ENCODE measurements at regions not wholly inside any gene's neighbourhood (a gene's known extent, or its start where the extent isn't known, plus 50 kb on each side); places are given as distances from the start of the nearest gene placed in this dataset.

DNA sequence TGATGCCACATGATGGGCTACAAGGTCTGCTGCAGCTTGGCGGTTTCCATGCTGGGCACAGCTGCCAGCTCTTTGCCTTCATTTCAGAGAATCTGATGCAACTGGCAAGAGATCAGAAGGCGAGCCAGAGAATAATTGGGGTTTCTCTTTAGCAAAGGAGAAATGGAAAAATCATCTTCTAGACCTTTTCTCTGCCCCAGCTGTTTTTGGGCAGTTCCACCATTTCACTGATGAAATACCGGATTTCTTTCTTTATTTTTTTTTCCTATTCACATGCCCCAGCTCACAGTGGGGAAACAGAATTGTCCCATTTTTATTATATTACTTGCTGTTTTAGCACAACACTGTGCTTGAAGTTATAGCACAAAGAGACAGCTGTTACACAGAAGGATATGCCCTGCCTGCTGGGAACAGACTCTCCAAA is 439.3 kb upstream of the GOT2 start:
- TF ChIP-seq TAF1 (IDR thresholded peaks at IDR 0.05; ENCODE audit: low read depth), result no peak
- TF ChIP-seq, protein P1, sequence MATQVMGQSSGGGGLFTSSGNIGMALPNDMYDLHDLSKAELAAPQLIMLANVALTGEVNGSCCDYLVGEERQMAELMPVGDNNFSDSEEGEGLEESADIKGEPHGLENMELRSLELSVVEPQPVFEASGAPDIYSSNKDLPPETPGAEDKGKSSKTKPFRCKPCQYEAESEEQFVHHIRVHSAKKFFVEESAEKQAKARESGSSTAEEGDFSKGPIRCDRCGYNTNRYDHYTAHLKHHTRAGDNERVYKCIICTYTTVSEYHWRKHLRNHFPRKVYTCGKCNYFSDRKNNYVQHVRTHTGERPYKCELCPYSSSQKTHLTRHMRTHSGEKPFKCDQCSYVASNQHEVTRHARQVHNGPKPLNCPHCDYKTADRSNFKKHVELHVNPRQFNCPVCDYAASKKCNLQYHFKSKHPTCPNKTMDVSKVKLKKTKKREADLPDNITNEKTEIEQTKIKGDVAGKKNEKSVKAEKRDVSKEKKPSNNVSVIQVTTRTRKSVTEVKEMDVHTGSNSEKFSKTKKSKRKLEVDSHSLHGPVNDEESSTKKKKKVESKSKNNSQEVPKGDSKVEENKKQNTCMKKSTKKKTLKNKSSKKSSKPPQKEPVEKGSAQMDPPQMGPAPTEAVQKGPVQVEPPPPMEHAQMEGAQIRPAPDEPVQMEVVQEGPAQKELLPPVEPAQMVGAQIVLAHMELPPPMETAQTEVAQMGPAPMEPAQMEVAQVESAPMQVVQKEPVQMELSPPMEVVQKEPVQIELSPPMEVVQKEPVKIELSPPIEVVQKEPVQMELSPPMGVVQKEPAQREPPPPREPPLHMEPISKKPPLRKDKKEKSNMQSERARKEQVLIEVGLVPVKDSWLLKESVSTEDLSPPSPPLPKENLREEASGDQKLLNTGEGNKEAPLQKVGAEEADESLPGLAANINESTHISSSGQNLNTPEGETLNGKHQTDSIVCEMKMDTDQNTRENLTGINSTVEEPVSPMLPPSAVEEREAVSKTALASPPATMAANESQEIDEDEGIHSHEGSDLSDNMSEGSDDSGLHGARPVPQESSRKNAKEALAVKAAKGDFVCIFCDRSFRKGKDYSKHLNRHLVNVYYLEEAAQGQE (IDR thresholded peaks at IDR 0.05; ENCODE audit: borderline replicate concordance), result no peak
- TF ChIP-seq, protein P2, sequence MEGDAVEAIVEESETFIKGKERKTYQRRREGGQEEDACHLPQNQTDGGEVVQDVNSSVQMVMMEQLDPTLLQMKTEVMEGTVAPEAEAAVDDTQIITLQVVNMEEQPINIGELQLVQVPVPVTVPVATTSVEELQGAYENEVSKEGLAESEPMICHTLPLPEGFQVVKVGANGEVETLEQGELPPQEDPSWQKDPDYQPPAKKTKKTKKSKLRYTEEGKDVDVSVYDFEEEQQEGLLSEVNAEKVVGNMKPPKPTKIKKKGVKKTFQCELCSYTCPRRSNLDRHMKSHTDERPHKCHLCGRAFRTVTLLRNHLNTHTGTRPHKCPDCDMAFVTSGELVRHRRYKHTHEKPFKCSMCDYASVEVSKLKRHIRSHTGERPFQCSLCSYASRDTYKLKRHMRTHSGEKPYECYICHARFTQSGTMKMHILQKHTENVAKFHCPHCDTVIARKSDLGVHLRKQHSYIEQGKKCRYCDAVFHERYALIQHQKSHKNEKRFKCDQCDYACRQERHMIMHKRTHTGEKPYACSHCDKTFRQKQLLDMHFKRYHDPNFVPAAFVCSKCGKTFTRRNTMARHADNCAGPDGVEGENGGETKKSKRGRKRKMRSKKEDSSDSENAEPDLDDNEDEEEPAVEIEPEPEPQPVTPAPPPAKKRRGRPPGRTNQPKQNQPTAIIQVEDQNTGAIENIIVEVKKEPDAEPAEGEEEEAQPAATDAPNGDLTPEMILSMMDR (IDR thresholded peaks at IDR 0.05; ENCODE audit: poor library complexity, severe bottlenecking), result no peak
- no peak for TF ChIP-seq MXI1 (conservative IDR thresholded peaks at IDR 0.05; ENCODE audit: poor library complexity, severe bottlenecking)
- TF ChIP-seq POLR2AphosphoS5 (IDR thresholded peaks at IDR 0.05), result no peak
- TF ChIP-seq EP300 (conservative IDR thresholded peaks at IDR 0.05; ENCODE audit: poor library complexity, severe bottlenecking), result no peak
- TF ChIP-seq RAD21 (conservative IDR thresholded peaks at IDR 0.05), result no peak
- no peak for TF ChIP-seq SMC3 (conservative IDR thresholded peaks at IDR 0.05; ENCODE audit: poor library complexity)
- TF ChIP-seq EZH2 (IDR thresholded peaks at IDR 0.05; ENCODE audit: borderline replicate concordance, insufficient read depth, low read length, poor library complexity, severe bottlenecking), result no peak
- no peaks in the 10 kb centered on the region for H3K9me3 ChIP-seq (ENCODE audit: low read length)
- no peak overlapping the region for H3K4me3 ChIP-seq (ENCODE audit: low read length)
- H3K27me3 ChIP-seq (ENCODE audit: insufficient read depth, low read depth, low read length), result no peaks in the 10 kb centered on the region
- no peaks in the 10 kb centered on the region for H3K36me3 ChIP-seq (ENCODE audit: insufficient read depth, low read length)
- no peak overlapping the region for H3K4me2 ChIP-seq (ENCODE audit: low read length)
- H3F3A ChIP-seq (ENCODE audit: insufficient read depth, low read length, poor library complexity, severe bottlenecking), result no peaks in the 10 kb centered on the region
- no peak overlapping the region for H3K27ac ChIP-seq (ENCODE audit: low read length)
- no peak overlapping the region for H3K9ac ChIP-seq (ENCODE audit: low read length)
- H3K9me2 ChIP-seq (ENCODE audit: insufficient read depth, low read length), result no peaks in the 10 kb centered on the region
- H2AFZ ChIP-seq (ENCODE audit: low read depth, low read length), result no peak overlapping the region
- no peaks in the 10 kb centered on the region for H4K20me1 ChIP-seq (ENCODE audit: insufficient read depth)
- H3K79me2 ChIP-seq (replicated peaks; ENCODE audit: insufficient read depth, low read length), result no peaks in the 10 kb centered on the region

DNA sequence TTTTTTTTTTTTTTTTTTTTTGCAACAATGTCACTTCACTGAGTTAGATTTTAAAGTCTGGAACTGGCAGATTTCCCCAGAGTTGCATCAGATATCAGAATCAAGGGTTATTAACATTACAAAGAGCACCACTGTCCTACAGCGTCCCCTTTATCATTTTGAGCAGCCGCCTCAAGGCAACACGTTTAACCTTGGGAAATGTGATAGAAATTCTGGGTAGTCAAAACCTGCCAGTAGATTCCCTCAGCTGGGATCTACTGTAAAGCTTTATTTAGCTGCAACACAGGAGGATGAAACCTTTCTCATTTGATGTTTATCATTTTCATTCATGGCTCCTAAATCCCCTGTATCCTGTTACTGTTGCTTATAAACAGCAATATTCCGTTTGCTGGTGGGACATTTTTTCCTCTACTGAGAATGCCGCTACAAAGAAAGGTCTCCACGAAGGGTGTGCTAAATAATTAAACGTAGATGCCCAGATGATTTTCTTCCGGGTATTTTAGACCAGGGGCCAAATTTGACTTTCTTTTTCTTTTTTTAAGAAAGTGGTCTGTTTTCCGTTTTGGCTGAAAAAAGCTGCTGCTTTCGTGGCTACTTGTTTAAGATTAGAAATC is 436.1 kb upstream of the GOT2 start:
- Histone ChIP-seq H3K9ac (ENCODE audit: low read length) (no peak overlapping the region), H3K27me3 (ENCODE audit: insufficient read depth, low read depth, low read length) (no peaks in the 10 kb centered on the region), H3K4me3 (ENCODE audit: low read length) (no peak overlapping the region), H3K79me2 (replicated peaks; ENCODE audit: insufficient read depth, low read length) (no peaks in the 10 kb centered on the region), H3F3A (ENCODE audit: insufficient read depth, low read length, poor library complexity, severe bottlenecking) (no peaks in the 10 kb centered on the region), H2AFZ (ENCODE audit: low read depth, low read length) (no peak overlapping the region), H3K27ac (ENCODE audit: low read length) (no peak overlapping the region), H3K4me2 (ENCODE audit: low read length) (no peak overlapping the region), H3K9me3 (ENCODE audit: low read length) (no peaks in the 10 kb centered on the region), H3K36me3 (ENCODE audit: insufficient read depth, low read length) (no peaks in the 10 kb centered on the region), H3K9me2 (ENCODE audit: insufficient read depth, low read length) (no peaks in the 10 kb centered on the region), H4K20me1 (ENCODE audit: insufficient read depth) (no peaks in the 10 kb centered on the region)
- no peak for TF ChIP-seq TAF1 (IDR thresholded peaks at IDR 0.05; ENCODE audit: low read depth)
- TF ChIP-seq, protein P2 (IDR thresholded peaks at IDR 0.05; ENCODE audit: poor library complexity, severe bottlenecking), result no peak
- no peak for TF ChIP-seq EP300 (conservative IDR thresholded peaks at IDR 0.05; ENCODE audit: poor library complexity, severe bottlenecking)
- no peak for TF ChIP-seq EZH2 (IDR thresholded peaks at IDR 0.05; ENCODE audit: borderline replicate concordance, insufficient read depth, low read length, poor library complexity, severe bottlenecking)
- no peak for TF ChIP-seq MXI1 (conservative IDR thresholded peaks at IDR 0.05; ENCODE audit: poor library complexity, severe bottlenecking)
- TF ChIP-seq, protein P1 (IDR thresholded peaks at IDR 0.05; ENCODE audit: borderline replicate concordance), result no peak
- no peak for TF ChIP-seq RAD21 (conservative IDR thresholded peaks at IDR 0.05)
- no peak for TF ChIP-seq POLR2AphosphoS5 (IDR thresholded peaks at IDR 0.05)
- TF ChIP-seq SMC3 (conservative IDR thresholded peaks at IDR 0.05; ENCODE audit: poor library complexity), result no peak

Measured in neural cell (in vitro differentiated cells).